Endothelial cell of umbilical vein (primary cell): ENCODE measurements at regions not wholly inside any gene's neighbourhood (a gene's known extent, or its start where the extent isn't known, plus 50 kb on each side); places are given as distances from the start of the nearest gene placed in this dataset.

Experiments used
- BruUV-seq: library from RNA; stranded (reverse); fragments of 400-500 nt; replicated peaks from 2 replicates; lab custom pipeline; 2021; lab: Mats Ljungman, UMichigan
- CTCF ChIA-PET: fragments of 300-600, 350-600 bp; sonication (Branson Sonifier 250); formaldehyde crosslinking; loops from one replicate; lab custom pipeline; 2021; ENCODE audit warnings: antibody characterized with exemption, inconsistent platforms; lab: Charles Lee
- POLR2A ChIA-PET: fragments of 300-600, 350-600 bp; sonication (Branson Sonifier 250); formaldehyde crosslinking; loops from one replicate; lab custom pipeline; 2021; ENCODE audit warnings: antibody characterized with exemption, inconsistent platforms; lab: Charles Lee
- DNase-seq: peaks from one replicate; pipeline ENCODE4 v3.0.0-alpha.2; 2011; ENCODE audit warnings: low read depth, low spot score
- FAIRE-seq: peaks from 2 replicates; lab custom pipeline; 2011; peaks lifted over from hg19 to GRCh38; lab: Jason Lieb, UNC
- H2AFZ ChIP-seq: 2 replicates; pipeline ENCODE4 v1.6.0; 2012; ENCODE audit warnings: low read depth, low read length, control low read depth, inconsistent platforms
- H3K27ac ChIP-seq: 2 replicates; pipeline ENCODE4 v1.5.1; 2011; ENCODE audit warnings: low read depth, mild to moderate bottlenecking, control low read depth, low read length, moderate library complexity; ENCODE audit not compliant: insufficient read depth
- H3K27me3 ChIP-seq, 2 experiments: 2 replicates each; pipeline versions ENCODE4 v1.6.0 to v1.6.1; 2011; ENCODE audit warnings: low read length in 2 of 2, mixed read lengths in 1 of 2; ENCODE audit not compliant: control insufficient read depth in 2 of 2, insufficient read depth in 2 of 2
- H3K36me3 ChIP-seq, 2 experiments: 2 replicates in 1 of 2; 3 replicates in 1 of 2; pipeline ENCODE4 v1.5.1; 2011; ENCODE audit warnings: low read length in 2 of 2, mild to moderate bottlenecking in 1 of 2, moderate library complexity in 1 of 2; ENCODE audit not compliant: control insufficient read depth in 2 of 2, insufficient read depth in 2 of 2; ENCODE audit errors: extremely low read depth in 1 of 2
- H3K4me1 ChIP-seq: 3 replicates; pipeline ENCODE4 v1.5.1; 2011; ENCODE audit warnings: mild to moderate bottlenecking, low read length; ENCODE audit not compliant: control insufficient read depth, insufficient read depth; ENCODE audit errors: extremely low read depth
- H3K4me2 ChIP-seq: 2 replicates; pipeline ENCODE4 v1.6.1; 2011; ENCODE audit warnings: low read length, control low read depth, mixed read lengths; ENCODE audit not compliant: insufficient read depth
- H3K4me3 ChIP-seq, 3 experiments: fragments of 200-600 bp in 1 of 3; sonication (generic), shearing (Covaris generic) in 1 of 3; replicated peaks in 1 of 3; 2 replicates each; pipeline ENCODE4 v1.5.1; 2011 to 2016; ENCODE audit warnings: control low read depth in 3 of 3, low read length in 3 of 3, mild to moderate bottlenecking in 2 of 3, inconsistent platforms in 1 of 3, low read depth in 1 of 3, moderate library complexity in 1 of 3; ENCODE audit not compliant: insufficient read depth in 1 of 3
- H3K79me2 ChIP-seq: 2 replicates; pipeline ENCODE4 v1.6.0; 2012; ENCODE audit warnings: low read length, inconsistent platforms; ENCODE audit not compliant: control insufficient read depth, insufficient read depth
- H3K9ac ChIP-seq: replicated peaks from 2 replicates; pipeline ENCODE3; 2011; ENCODE audit warnings: low read length, control low read depth; ENCODE audit not compliant: insufficient read depth; ENCODE audit errors: extremely low read depth
- H3K9me1 ChIP-seq: replicated peaks from 3 replicates; pipeline ENCODE4 v1.6.0; 2011; ENCODE audit warnings: mild to moderate bottlenecking, low read length; ENCODE audit not compliant: control insufficient read depth, insufficient read depth; ENCODE audit errors: extremely low read depth
- H3K9me3 ChIP-seq: replicated peaks from 2 replicates; pipeline ENCODE4 v1.5.1; 2012; ENCODE audit warnings: low read length, inconsistent platforms; ENCODE audit not compliant: control insufficient read depth, insufficient read depth
- H4K20me1 ChIP-seq: replicated peaks from 2 replicates; pipeline ENCODE3; 2011; ENCODE audit warnings: mild to moderate bottlenecking, low read length; ENCODE audit not compliant: control insufficient read depth, insufficient read depth; ENCODE audit errors: extremely low read depth
- CTCF ChIP-seq, 2 donors: IDR thresholded peaks; 1 replicate in 1 of 2; 2 replicates in 1 of 2; pipeline ENCODE4 v1.5.1; 2011; ENCODE audit warnings: low read length in 2 of 2, mild to moderate bottlenecking in 2 of 2, moderate library complexity in 2 of 2, control low read depth in 1 of 2, inconsistent platforms in 1 of 2, low read depth in 1 of 2; ENCODE audit not compliant: insufficient read depth in 1 of 2; ENCODE audit errors: extremely low read depth in 1 of 2
- EZH2 ChIP-seq: IDR thresholded peaks from 2 replicates; pipeline ENCODE4 v1.6.1; 2012; ENCODE audit warnings: borderline replicate concordance, low read depth, mild to moderate bottlenecking, moderate library complexity, low read length, inconsistent platforms; ENCODE audit not compliant: severe bottlenecking
- FOS ChIP-seq: IDR thresholded peaks from 2 replicates; pipeline ENCODE4 v1.6.1; 2011; ENCODE audit warnings: mild to moderate bottlenecking, low read length, moderate library complexity, borderline replicate concordance; ENCODE audit not compliant: insufficient read depth
- GATA2 ChIP-seq: IDR thresholded peaks from 2 replicates; pipeline ENCODE4 v1.7.0; 2011; ENCODE audit warnings: low read depth, mild to moderate bottlenecking, moderate library complexity, mixed read lengths, low read length; ENCODE audit not compliant: insufficient read length, insufficient read depth
- JUN ChIP-seq: IDR thresholded peaks from 2 replicates; pipeline ENCODE4 v1.6.1; 2011; ENCODE audit warnings: borderline replicate concordance, low read depth; ENCODE audit not compliant: insufficient read length, insufficient read depth
- MAX ChIP-seq: IDR thresholded peaks from 2 replicates; pipeline ENCODE4 v1.6.1; 2011; ENCODE audit not compliant: insufficient read depth, insufficient read length
- MYC ChIP-seq: IDR thresholded peaks from one replicate; pipeline ENCODE4 v1.6.1; 2011; ENCODE audit warnings: mild to moderate bottlenecking, low read depth, low read length
- POLR2A ChIP-seq: IDR thresholded peaks from 2 replicates; pipeline ENCODE4 v1.6.1; 2012; ENCODE audit warnings: low read depth, mild to moderate bottlenecking, control low read depth, low read length
- POLR2AphosphoS5 ChIP-seq: IDR thresholded peaks from 2 replicates; pipeline ENCODE4 v1.6.1; 2012; ENCODE audit warnings: low read depth, mild to moderate bottlenecking, control low read depth, low read length, moderate library complexity; ENCODE audit not compliant: insufficient read depth
- dilution Hi-C: fragments of 300-500 bp; cut with MboI; formaldehyde crosslinking; loops from one replicate; pipeline ENCODE4 v1.15.0; 2019; ENCODE audit warnings: low sequenced_read_pairs; ENCODE audit not compliant: extremely low pct_ligation_motif_present
- intact Hi-C: fragments of 100-400 bp; cut with micrococcal nuclease; formaldehyde crosslinking; loops from one replicate; pipeline ENCODE4 v1.10.0; 2022

GRCh38 chr12:89106950-89107349, 245.4 kb downstream of the DUSP6 start:
- ChIA-PET POLR2A (interaction anchor here (0.6 kb wide), 1 partner anchor 25 kb away, joined by 3 read pairs; no protein-coding TSS in a partner anchor), CTCF (no interaction called here)
- Histone ChIP-seq H3K9me3 (no peaks in the 10 kb centered on the region), H3K4me2 (no peak overlapping the region), H3K27ac (no peak overlapping the region), H4K20me1 (no peaks in the 10 kb centered on the region), H3K9ac (no peak overlapping the region), H3K36me3 (no peaks in the 10 kb centered on the region), H3K9me1 (no peaks in the 10 kb centered on the region), H3K4me3 (no peak overlapping the region), H2AFZ (no peak overlapping the region), H3K27me3 (no peaks in the 10 kb centered on the region), H3K79me2 (no peaks in the 10 kb centered on the region), H3K4me1 (no peaks in the 10 kb centered on the region)
- dilution Hi-C loops (no loop called here), intact Hi-C loops (no loop called here)
- BruUV-seq: no TSS peak
- TF ChIP-seq GATA2: no peak
- no peak for TF ChIP-seq CTCF (IDR thresholded peaks at IDR 0.05; ENCODE audit: extremely low read depth in 1 of 2, insufficient read depth in 1 of 2, low read depth in 1 of 2, low read length in 2 of 2)
- TF ChIP-seq MAX: no peak
- FAIRE-seq: no peak
- no peak for DNase-seq

- BruUV-seq: no TSS peak
- Histone ChIP-seq H3K9me3 (no peaks in the 10 kb centered on the region), H3K27ac (no peak overlapping the region), H3K9ac (no peak overlapping the region), H3K9me1 (no peaks in the 10 kb centered on the region), H3K4me1 (no peaks in the 10 kb centered on the region), H3K27me3 (no peaks in the 10 kb centered on the region), H3K4me2 (no peak overlapping the region), H2AFZ (no peak overlapping the region), H3K4me3 (no peak overlapping the region), H3K79me2 (no peaks in the 10 kb centered on the region), H3K36me3 (no peaks in the 10 kb centered on the region), H4K20me1 (no peaks in the 10 kb centered on the region)
- ChIA-PET POLR2A (no interaction called here), CTCF (interaction anchor here (1.1 to 1.2 kb wide), 2 partner anchors 20 to 357 kb away, joined by 3 to 4 read pairs; no protein-coding TSS in a partner anchor)
- intact Hi-C loops: no loop called here
- dilution Hi-C loops: no loop called here
- DNase-seq: no peak
- FAIRE-seq: no peak
- no peak for TF ChIP-seq EZH2
- TF ChIP-seq MYC: no peak
- no peak for TF ChIP-seq MAX
- no peak for TF ChIP-seq POLR2AphosphoS5
- TF ChIP-seq FOS: no peak
- no peak for TF ChIP-seq POLR2A
- TF ChIP-seq CTCF (IDR thresholded peaks at IDR 0.05; ENCODE audit: extremely low read depth in 1 of 2, insufficient read depth in 1 of 2, low read depth in 1 of 2, low read length in 2 of 2): no peak
- TF ChIP-seq JUN: no peak
- no peak for TF ChIP-seq GATA2
Observed at GRCh38 chr12:89105243-89105642, 247.1 kb downstream of the DUSP6 start.
